HepG2 (cell line): ENCODE measurements at regions not wholly inside any gene's neighbourhood (a gene's known extent, or its start where the extent isn't known, plus 50 kb on each side); places are given as distances from the start of the nearest gene placed in this dataset.

ENCODE experiments used
- ATAC-seq: fragments of 200-7000 bp; cut with Tn5 transposase; 3 replicates; pipeline ENCODE4 v1.9.1; 2020; ENCODE audit warnings: mild to moderate bottlenecking, moderate library complexity
- BruUV-seq: library from RNA; stranded (reverse); fragments of 400-500 nt; replicated peaks from 2 replicates; lab custom pipeline; 2021; lab: Mats Ljungman, UMichigan
- CTCF ChIA-PET: fragments of 300-600 bp; formaldehyde crosslinking; extraction: SDS; loops from one replicate; lab custom pipeline; 2021; ENCODE audit warnings: low total read pairs, inconsistent platforms, low intra/inter-chr PET ratio; lab: Yijun Ruan, JAX
- POLR2A ChIA-PET: fragments of 350-600 bp; sonication (Branson Sonifier 250); formaldehyde crosslinking; loops from one replicate; lab custom pipeline; 2020; ENCODE audit warnings: antibody characterized with exemption, inconsistent platforms; lab: Yijun Ruan, JAX
- DNase-seq: peaks from one replicate; pipeline ENCODE4 v3.0.0-alpha.2; 2015; ENCODE audit warnings: low spot score
- FAIRE-seq: peaks from 3 replicates; lab custom pipeline; 2011; peaks lifted over from hg19 to GRCh38; lab: Jason Lieb, UNC
- H2AFZ ChIP-seq: one replicate; pipeline ENCODE4 v1.6.1; 2011; ENCODE audit warnings: low read length, inconsistent platforms
- H3K27ac ChIP-seq: fragments of 300-600 bp; 3 replicates; pipeline ENCODE4 v1.8.0; 2011; ENCODE audit warnings: mixed run types, mild to moderate bottlenecking, mixed read lengths, low read length, inconsistent platforms; ENCODE audit not compliant: insufficient read depth; ENCODE audit errors: extremely low read length
- H3K27me3 ChIP-seq, 2 experiments: fragments of 200-600 bp in 1 of 2; 2 replicates in 1 of 2; 3 replicates in 1 of 2; pipeline versions ENCODE4 v1.6.0 to v1.8.0; 2011; ENCODE audit warnings: low read length in 2 of 2, mild to moderate bottlenecking in 2 of 2, moderate library complexity in 2 of 2, inconsistent platforms in 1 of 2; ENCODE audit not compliant: insufficient read depth in 2 of 2, control insufficient read depth in 1 of 2
- H3K36me3 ChIP-seq, 2 experiments: fragments of 200-600 bp in 1 of 2; replicated peaks in 1 of 2; 2 replicates in 1 of 2; 3 replicates in 1 of 2; pipeline versions ENCODE4 v1.5.1 to v1.8.0; 2011; ENCODE audit warnings: low read length in 2 of 2, inconsistent platforms in 1 of 2; ENCODE audit not compliant: insufficient read depth in 2 of 2, control insufficient read depth in 1 of 2
- H3K4me1 ChIP-seq: 2 replicates; pipeline ENCODE4 v1.5.1; 2012; ENCODE audit warnings: low read length, inconsistent platforms; ENCODE audit not compliant: insufficient read depth
- H3K4me2 ChIP-seq: 2 replicates; pipeline ENCODE4 v1.6.0; 2011; ENCODE audit warnings: low read depth, low read length, inconsistent platforms
- H3K4me3 ChIP-seq, 3 experiments: fragments of 200-600 bp in 1 of 3; sonication (generic), shearing (Covaris generic) in 1 of 3; replicated peaks in 1 of 3; 2 replicates each; pipeline ENCODE4 v1.5.1; 2011 to 2016; ENCODE audit warnings: low read length in 3 of 3, inconsistent platforms in 2 of 3, low read depth in 2 of 3, mild to moderate bottlenecking in 2 of 3, control low read depth in 1 of 3, mixed read lengths in 1 of 3; ENCODE audit not compliant: insufficient read depth in 1 of 3
- H3K79me2 ChIP-seq: one replicate; pipeline ENCODE4 v1.6.1; 2011; ENCODE audit warnings: low read length, inconsistent platforms; ENCODE audit not compliant: insufficient read depth
- H3K9ac ChIP-seq: 2 replicates; pipeline ENCODE4 v1.6.0; 2011; ENCODE audit warnings: mild to moderate bottlenecking, low read depth, low read length, inconsistent platforms; ENCODE audit not compliant: insufficient read depth
- H3K9me3 ChIP-seq: 2 replicates; pipeline ENCODE4 v1.5.1; 2012; ENCODE audit warnings: mild to moderate bottlenecking, low read length
- H4K20me1 ChIP-seq: 2 replicates; pipeline ENCODE4 v1.6.0; 2011; ENCODE audit warnings: inconsistent platforms, mild to moderate bottlenecking, low read length, moderate library complexity; ENCODE audit not compliant: insufficient read depth
- GPN1 ChIP-seq: sonication (generic); formaldehyde crosslinking; IDR thresholded peaks from 2 replicates; pipeline ENCODE4 v1.5.1; 2020; ENCODE audit warnings: missing genetic modification reagents, borderline replicate concordance
- HNRNPUL1 ChIP-seq: fragments of 200-400 bp; formaldehyde crosslinking; IDR thresholded peaks from 2 replicates; pipeline ENCODE4 v1.6.1; 2017; ENCODE audit warnings: low read depth, mild to moderate bottlenecking, low read length, moderate library complexity
- JUN ChIP-seq: sonication (generic); formaldehyde crosslinking; IDR thresholded peaks from 2 replicates; pipeline ENCODE4 v1.4.0; 2020; ENCODE audit warnings: mild to moderate bottlenecking, missing genetic modification reagents
- NFE2L2 ChIP-seq: fragments of 150-350 bp; IDR thresholded peaks from 2 replicates; pipeline ENCODE4 v1.6.1; 2014; ENCODE audit warnings: low read length
- U2AF2 ChIP-seq: fragments of 200-400 bp; formaldehyde crosslinking; IDR thresholded peaks from 2 replicates; pipeline ENCODE4 v1.6.1; 2017; ENCODE audit warnings: low read depth, mild to moderate bottlenecking, low read length
- ZMAT3 ChIP-seq: sonication (generic); formaldehyde crosslinking; conservative IDR thresholded peaks from 2 replicates; pipeline ENCODE4 v1.7.0; 2021; ENCODE audit warnings: missing genetic modification reagents
- ZNF263 ChIP-seq: sonication (generic); formaldehyde crosslinking; IDR thresholded peaks from 2 replicates; pipeline ENCODE4 v1.4.0; 2020; ENCODE audit warnings: missing genetic modification reagents
- WGBS: methylation state at CpG from one replicate; pipeline ENCODE4 v1.1.6; 2017; ENCODE audit warnings: low lambda C conversion rate; 5-methylcytosine and 5-hydroxymethylcytosine counted together
- in situ Hi-C: cut with HindIII; loops from 2 replicates; pipeline ENCODE4 v1.10.0; 2017; ENCODE audit warnings: low pct_unique_long_range_greater_than_20kb; ENCODE audit not compliant: extremely low pct_ligation_motif_present
- intact Hi-C: fragments of 100-400 bp; cut with micrococcal nuclease; formaldehyde crosslinking; loops from one replicate; pipeline ENCODE4 v1.10.0; 2022; ENCODE audit not compliant: unreplicated experiment
- TF ChIP-seq, protein P1 (sequence below), 2 experiments: sonication (generic) in 1 of 2; formaldehyde crosslinking in 1 of 2; IDR thresholded peaks; 2 replicates each; pipeline versions ENCODE4 v1.4.0 to v1.6.1; 2016 to 2020; ENCODE audit warnings: borderline replicate concordance in 1 of 2, low read depth in 1 of 2, mild to moderate bottlenecking in 1 of 2, missing genetic modification reagents in 1 of 2

- intact Hi-C loops, result no loop called here
- Histone ChIP-seq H3K4me2 (no peak overlapping the region), H2AFZ (no peak overlapping the region), H3K4me3 (no peak overlapping the region), H3K36me3 (no peaks in the 10 kb centered on the region), H3K9ac (no peak overlapping the region), H3K27me3 (no peaks in the 10 kb centered on the region), H3K4me1 (no peaks in the 10 kb centered on the region), H4K20me1 (no peaks in the 10 kb centered on the region), H3K79me2 (no peaks in the 10 kb centered on the region), H3K27ac (no peak overlapping the region), H3K9me3 (no peaks in the 10 kb centered on the region)
- no peak for DNase-seq
- TF ChIP-seq ZMAT3 (CRISPR knock-in tag) (no peak), U2AF2 (no peak), GPN1 (CRISPR knock-in tag) (no peak), NFE2L2 (no peak), HNRNPUL1 (no peak), JUN (CRISPR knock-in tag) (no peak), ZNF263 (CRISPR knock-in tag) (no peak)
- TF ChIP-seq, protein P1, sequence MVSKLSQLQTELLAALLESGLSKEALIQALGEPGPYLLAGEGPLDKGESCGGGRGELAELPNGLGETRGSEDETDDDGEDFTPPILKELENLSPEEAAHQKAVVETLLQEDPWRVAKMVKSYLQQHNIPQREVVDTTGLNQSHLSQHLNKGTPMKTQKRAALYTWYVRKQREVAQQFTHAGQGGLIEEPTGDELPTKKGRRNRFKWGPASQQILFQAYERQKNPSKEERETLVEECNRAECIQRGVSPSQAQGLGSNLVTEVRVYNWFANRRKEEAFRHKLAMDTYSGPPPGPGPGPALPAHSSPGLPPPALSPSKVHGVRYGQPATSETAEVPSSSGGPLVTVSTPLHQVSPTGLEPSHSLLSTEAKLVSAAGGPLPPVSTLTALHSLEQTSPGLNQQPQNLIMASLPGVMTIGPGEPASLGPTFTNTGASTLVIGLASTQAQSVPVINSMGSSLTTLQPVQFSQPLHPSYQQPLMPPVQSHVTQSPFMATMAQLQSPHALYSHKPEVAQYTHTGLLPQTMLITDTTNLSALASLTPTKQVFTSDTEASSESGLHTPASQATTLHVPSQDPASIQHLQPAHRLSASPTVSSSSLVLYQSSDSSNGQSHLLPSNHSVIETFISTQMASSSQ (IDR thresholded peaks at IDR 0.05; ENCODE audit: low read depth), result no peak
- TF ChIP-seq, protein P1 (CRISPR knock-in tag; IDR thresholded peaks at IDR 0.05; ENCODE audit: borderline replicate concordance), result no peak
- no TSS peak for BruUV-seq
- in situ Hi-C loops, result no loop called here
- CTCF ChIA-PET, result no interaction called here
- 2% methylated on average over 5 of the region's 5 CpGs for WGBS
- ATAC-seq, result no peak
- POLR2A ChIA-PET, result no interaction called here
- FAIRE-seq, result no peak
Observed at GRCh38 chr5:175308701-175309100, 135.3 kb downstream of the DRD1 start.
